ENCODE measurements at regions not wholly inside any gene's neighbourhood (a gene's known extent, or its start where the extent isn't known, plus 50 kb on each side); places are given as distances from the start of the nearest gene placed in this dataset.

DNA sequence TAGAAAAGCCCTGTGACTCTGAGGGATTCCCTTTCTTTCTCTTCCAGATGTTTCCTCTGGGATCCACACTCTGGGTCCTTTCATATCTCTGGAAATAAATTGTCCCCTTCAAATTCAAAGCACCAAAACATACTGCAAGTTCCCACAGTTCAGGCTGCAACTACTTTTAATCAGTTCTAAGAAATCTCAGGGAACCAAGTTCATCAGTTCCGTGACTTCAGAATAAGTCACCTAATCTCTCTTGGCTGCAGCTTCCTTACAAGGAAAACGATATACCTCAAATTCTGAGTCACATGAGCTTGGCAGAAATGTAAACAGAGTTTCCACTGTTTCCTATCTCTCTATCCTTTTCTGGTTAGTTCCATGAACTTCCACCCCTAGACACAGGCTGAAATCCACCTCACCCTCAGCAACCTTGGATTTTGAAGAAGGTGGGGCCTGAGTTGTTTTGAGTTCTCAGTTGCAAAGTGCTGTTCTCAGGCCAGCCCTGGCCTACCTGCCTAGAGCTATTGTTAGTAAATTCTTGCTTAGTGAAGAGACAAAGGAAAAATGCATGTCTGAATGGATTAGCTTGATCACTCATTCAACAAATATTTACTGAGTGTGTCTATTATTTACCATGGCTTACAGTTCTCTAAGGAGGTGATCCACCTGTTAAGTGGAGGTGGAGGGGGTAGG lies 59.3 kb upstream of the IL6 start:
- Histone ChIP-seq H3K4me1 (replicated peaks in 1 of 2) (no peaks in the 10 kb centered on the region), H3K4me3 (no peak overlapping the region), H3K27ac (no peak overlapping the region), H3K36me3 (replicated peaks in 1 of 2) (no peaks in the 10 kb centered on the region), H3K27me3 (no peaks in the 10 kb centered on the region), H3K9me3 (replicated peaks in 1 of 3) (no peaks in the 10 kb centered on the region)
- no peak for DNase-seq
- intact Hi-C loops (cut with DNase I): no loop called here
- TF ChIP-seq, protein P1, sequence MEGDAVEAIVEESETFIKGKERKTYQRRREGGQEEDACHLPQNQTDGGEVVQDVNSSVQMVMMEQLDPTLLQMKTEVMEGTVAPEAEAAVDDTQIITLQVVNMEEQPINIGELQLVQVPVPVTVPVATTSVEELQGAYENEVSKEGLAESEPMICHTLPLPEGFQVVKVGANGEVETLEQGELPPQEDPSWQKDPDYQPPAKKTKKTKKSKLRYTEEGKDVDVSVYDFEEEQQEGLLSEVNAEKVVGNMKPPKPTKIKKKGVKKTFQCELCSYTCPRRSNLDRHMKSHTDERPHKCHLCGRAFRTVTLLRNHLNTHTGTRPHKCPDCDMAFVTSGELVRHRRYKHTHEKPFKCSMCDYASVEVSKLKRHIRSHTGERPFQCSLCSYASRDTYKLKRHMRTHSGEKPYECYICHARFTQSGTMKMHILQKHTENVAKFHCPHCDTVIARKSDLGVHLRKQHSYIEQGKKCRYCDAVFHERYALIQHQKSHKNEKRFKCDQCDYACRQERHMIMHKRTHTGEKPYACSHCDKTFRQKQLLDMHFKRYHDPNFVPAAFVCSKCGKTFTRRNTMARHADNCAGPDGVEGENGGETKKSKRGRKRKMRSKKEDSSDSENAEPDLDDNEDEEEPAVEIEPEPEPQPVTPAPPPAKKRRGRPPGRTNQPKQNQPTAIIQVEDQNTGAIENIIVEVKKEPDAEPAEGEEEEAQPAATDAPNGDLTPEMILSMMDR (IDR thresholded peaks at IDR 0.05): no peak
- no peak for TF ChIP-seq POLR2A (IDR thresholded peaks at IDR 0.05)
- WGBS, 4 donors: 62 to 75% (median 69%) methylated on average over 2 of the region's 2 CpGs

DNA sequence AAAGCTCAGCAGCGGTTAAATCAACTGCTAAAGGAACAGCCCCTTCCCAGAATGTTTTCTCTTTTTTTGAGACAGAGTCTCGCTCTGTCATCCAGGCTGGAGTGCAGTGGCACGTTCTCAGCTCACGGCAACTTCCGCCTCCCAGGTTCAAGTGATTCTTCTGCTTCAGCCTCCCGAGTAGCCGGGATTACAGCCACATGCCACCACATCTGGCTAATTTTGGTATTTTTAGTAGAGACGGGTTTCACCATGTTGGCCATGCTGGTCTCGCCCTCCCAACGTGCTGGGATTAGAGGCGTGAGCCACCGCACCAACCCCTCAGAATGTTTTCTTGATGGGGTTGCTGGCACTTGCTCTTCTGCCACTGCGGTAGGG lies 59.8 kb upstream of the IL6 start:
- intact Hi-C loops (cut with DNase I): no loop called here
- 87 to 94% (median 91%) methylated on average over 13 of the region's 13 CpGs for WGBS, 4 donors
- no peak overlapping the region for H3K27ac ChIP-seq

DNA sequence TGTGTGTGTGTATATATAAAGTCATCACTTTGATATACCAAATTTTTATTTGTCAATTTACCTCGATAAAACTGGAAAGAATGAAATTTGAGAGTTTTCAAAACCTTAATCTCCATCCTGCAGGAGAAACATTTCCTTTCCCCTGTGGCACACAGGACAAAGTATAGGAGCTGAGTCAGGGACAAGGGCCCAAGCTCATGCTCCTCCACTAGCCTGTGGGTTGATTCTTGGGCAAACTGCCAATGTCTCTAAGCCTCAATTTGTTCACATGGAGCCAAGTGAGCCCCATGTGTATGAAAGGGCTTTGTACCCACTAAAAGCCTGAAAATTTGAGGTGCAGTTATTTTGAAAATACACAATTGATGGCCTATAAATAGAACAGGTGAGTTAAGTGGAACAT lies 60.3 kb upstream of the IL6 start:
- H3K9me3 ChIP-seq (replicated peaks in 1 of 3): no peaks in the 10 kb centered on the region
- 67 to 87% (median 72%) methylated on average over 1 of the region's 1 CpG for WGBS, 4 donors
- DNase-seq: no peak
- no peaks in the 10 kb centered on the region for H3K4me1 ChIP-seq (replicated peaks in 1 of 2)
- no peaks in the 10 kb centered on the region for H3K27me3 ChIP-seq
- no peaks in the 10 kb centered on the region for H3K36me3 ChIP-seq (replicated peaks in 1 of 2)
- no peak for TF ChIP-seq POLR2A (IDR thresholded peaks at IDR 0.05)
- TF ChIP-seq, protein P1 (IDR thresholded peaks at IDR 0.05): no peak
- no peak overlapping the region for H3K4me3 ChIP-seq
- intact Hi-C loops (cut with DNase I): no loop called here
- no peak overlapping the region for H3K27ac ChIP-seq

More for the DNA sequence above, 59.8 kb upstream of the IL6 start:
- TF ChIP-seq, protein P1 (IDR thresholded peaks at IDR 0.05): no peak
- TF ChIP-seq POLR2A (IDR thresholded peaks at IDR 0.05): no peak
- H3K36me3 ChIP-seq (replicated peaks in 1 of 2): no peaks in the 10 kb centered on the region
- no peaks in the 10 kb centered on the region for H3K4me1 ChIP-seq (replicated peaks in 1 of 2)
- no peaks in the 10 kb centered on the region for H3K27me3 ChIP-seq
- no peaks in the 10 kb centered on the region for H3K9me3 ChIP-seq (replicated peaks in 1 of 3)
- no peak for DNase-seq
- no peak overlapping the region for H3K4me3 ChIP-seq

GRCh38 chr7:22665923-22666322 lies 61.1 kb upstream of the IL6 start:
- 79 to 88% (median 83%) methylated on average over 7 of the region's 7 CpGs for WGBS, 4 donors
- intact Hi-C loops (cut with DNase I): no loop called here
- no peak for TF ChIP-seq POLR2A (IDR thresholded peaks at IDR 0.05)
- TF ChIP-seq, protein P1 (IDR thresholded peaks at IDR 0.05): no peak

More at GRCh38 chr7:22665923-22666322, 61.1 kb upstream of the IL6 start:
- no peak overlapping the region for H3K4me3 ChIP-seq
- no peaks in the 10 kb centered on the region for H3K27me3 ChIP-seq
- H3K36me3 ChIP-seq (replicated peaks in 1 of 2): no peaks in the 10 kb centered on the region
- no peaks in the 10 kb centered on the region for H3K4me1 ChIP-seq (replicated peaks in 1 of 2)
- no peak for DNase-seq
- H3K9me3 ChIP-seq (replicated peaks in 1 of 3): no peaks in the 10 kb centered on the region
- no peak overlapping the region for H3K27ac ChIP-seq

Measured in adrenal gland (tissue), 9 donors.